PC-3 (cell line): ENCODE measurements at regions not wholly inside any gene's neighbourhood (a gene's known extent, or its start where the extent isn't known, plus 50 kb on each side); places are given as distances from the start of the nearest gene placed in this dataset.

ENCODE experiments used
- CTCF ChIP-seq: fragments of 300-600 bp; sonication (generic); conservative IDR thresholded peaks from 2 replicates; pipeline ENCODE4 v1.5.1; 2017; ENCODE audit warnings: antibody characterized with exemption, low read depth, mild to moderate bottlenecking, low read length
- EZH2 ChIP-seq: fragments of 300-600 bp; sonication (generic); IDR thresholded peaks from one replicate; pipeline ENCODE4 v1.6.1; 2017; ENCODE audit warnings: antibody characterized with exemption, mild to moderate bottlenecking, low read length; ENCODE audit not compliant: unreplicated experiment
- EZH2phosphoT487 ChIP-seq: fragments of 300-600 bp; sonication (generic); IDR thresholded peaks from 2 replicates; pipeline ENCODE4 v1.6.1; 2018; ENCODE audit warnings: mild to moderate bottlenecking, antibody characterized with exemption, low read length, borderline replicate concordance

GRCh38 chr12:105423237-105423636 is 92.7 kb downstream of the C12orf75 start:
- no peak for TF ChIP-seq CTCF
- TF ChIP-seq EZH2: no peak
- no peak for TF ChIP-seq EZH2phosphoT487
